Ovary (tissue), 7 donors: ENCODE measurements at regions not wholly inside any gene's neighbourhood (a gene's known extent, or its start where the extent isn't known, plus 50 kb on each side); places are given as distances from the start of the nearest gene placed in this dataset.

Experiments
- DNase-seq, 5 donors: peaks; one replicate each; pipeline ENCODE4 v3.0.0-alpha.2; 2019 to 2020
- H3K27ac ChIP-seq, 2 donors: fragments of 200-600 bp; one replicate each; pipeline versions ENCODE4 v1.5.1 to v1.8.0; 2019 to 2022
- H3K27me3 ChIP-seq: fragments of 200-600 bp; one replicate; pipeline ENCODE4 v1.8.0; 2022
- H3K36me3 ChIP-seq: fragments of 200-600 bp; sonication (generic); one replicate; pipeline ENCODE4 v1.5.1; 2019
- H3K4me1 ChIP-seq: one replicate; pipeline ENCODE4 v1.8.1; 2013; ENCODE audit warnings: mild to moderate bottlenecking, moderate library complexity; ENCODE audit not compliant: insufficient read depth
- H3K4me3 ChIP-seq: fragments of 200-600 bp; sonication (generic); one replicate; pipeline ENCODE4 v1.5.1; 2017
- H3K9me3 ChIP-seq, 2 donors: fragments of 200-600 bp in 1 of 2; sonication (generic) in 1 of 2; one replicate each; pipeline versions ENCODE4 v1.5.1 to v1.8.1; 2013 to 2019; ENCODE audit warnings: mild to moderate bottlenecking in 1 of 2, moderate library complexity in 1 of 2
- EP300 ChIP-seq: sonication (generic); formaldehyde crosslinking; IDR thresholded peaks from one replicate; pipeline ENCODE4 v1.6.1; 2017; ENCODE audit warnings: antibody characterized with exemption
- POLR2A ChIP-seq: fragments of 450-650 bp; IDR thresholded peaks from one replicate; pipeline ENCODE4 v1.6.1; 2017; ENCODE audit warnings: antibody characterized with exemption, mild to moderate bottlenecking, moderate library complexity
- WGBS, 3 donors: extraction: QIAGEN DNeasy Blood & Tissue Kit in 1 of 3; methylation state at CpG; one replicate each; pipeline versions ENCODE4 v1.1.5 to v1.1.7; 2013 to 2017; 5-methylcytosine and 5-hydroxymethylcytosine counted together
- intact Hi-C, 4 donors: fragments of 100-400 bp; cut with DNase I; formaldehyde crosslinking; loops; one replicate each; pipeline versions ENCODE4 v1.11.0 to v1.15.1; 2022 to 2023
- TF ChIP-seq, protein P1 (sequence below), 3 donors: fragments of 450-650 bp in 2 of 3; fragments of 200-600 bp in 1 of 3; IDR thresholded peaks; one replicate each; pipeline versions ENCODE4 v1.5.1 to v1.8.0; 2016 to 2022; ENCODE audit warnings: antibody characterized with exemption in 3 of 3, mild to moderate bottlenecking in 1 of 3
- donor health status: DM: no; HTN: no; CAD: no; lungs with moderate emphysema.
- donor health status: DM: no; HTN: no; CAD: no.
- donor health status: Bipolar disorder and iron deficiency.
- donor health status: DM: no; HTN: no; CAD: no.
- donor health status: DM: yes; HTN: yes; CAD: no.

- no peaks in the 10 kb centered on the region for H3K9me3 ChIP-seq
- H3K4me3 ChIP-seq: no peak overlapping the region
- TF ChIP-seq, protein P1, sequence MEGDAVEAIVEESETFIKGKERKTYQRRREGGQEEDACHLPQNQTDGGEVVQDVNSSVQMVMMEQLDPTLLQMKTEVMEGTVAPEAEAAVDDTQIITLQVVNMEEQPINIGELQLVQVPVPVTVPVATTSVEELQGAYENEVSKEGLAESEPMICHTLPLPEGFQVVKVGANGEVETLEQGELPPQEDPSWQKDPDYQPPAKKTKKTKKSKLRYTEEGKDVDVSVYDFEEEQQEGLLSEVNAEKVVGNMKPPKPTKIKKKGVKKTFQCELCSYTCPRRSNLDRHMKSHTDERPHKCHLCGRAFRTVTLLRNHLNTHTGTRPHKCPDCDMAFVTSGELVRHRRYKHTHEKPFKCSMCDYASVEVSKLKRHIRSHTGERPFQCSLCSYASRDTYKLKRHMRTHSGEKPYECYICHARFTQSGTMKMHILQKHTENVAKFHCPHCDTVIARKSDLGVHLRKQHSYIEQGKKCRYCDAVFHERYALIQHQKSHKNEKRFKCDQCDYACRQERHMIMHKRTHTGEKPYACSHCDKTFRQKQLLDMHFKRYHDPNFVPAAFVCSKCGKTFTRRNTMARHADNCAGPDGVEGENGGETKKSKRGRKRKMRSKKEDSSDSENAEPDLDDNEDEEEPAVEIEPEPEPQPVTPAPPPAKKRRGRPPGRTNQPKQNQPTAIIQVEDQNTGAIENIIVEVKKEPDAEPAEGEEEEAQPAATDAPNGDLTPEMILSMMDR (IDR thresholded peaks at IDR 0.05): no peak
- no peak for TF ChIP-seq EP300
- TF ChIP-seq POLR2A: no peak
- H3K4me1 ChIP-seq: no peaks in the 10 kb centered on the region
- H3K27me3 ChIP-seq: no peaks in the 10 kb centered on the region
- intact Hi-C loops: no loop called here
- no peak overlapping the region for H3K27ac ChIP-seq
- H3K36me3 ChIP-seq: no peaks in the 10 kb centered on the region
- 87 to 93% (median 87%) methylated on average over 1 of the region's 1 CpG for WGBS, 3 donors
- DNase-seq: no peak
Measured at GRCh38 chr3:182473191-182473710, 320.1 kb upstream of the ATP11B start.

DNA sequence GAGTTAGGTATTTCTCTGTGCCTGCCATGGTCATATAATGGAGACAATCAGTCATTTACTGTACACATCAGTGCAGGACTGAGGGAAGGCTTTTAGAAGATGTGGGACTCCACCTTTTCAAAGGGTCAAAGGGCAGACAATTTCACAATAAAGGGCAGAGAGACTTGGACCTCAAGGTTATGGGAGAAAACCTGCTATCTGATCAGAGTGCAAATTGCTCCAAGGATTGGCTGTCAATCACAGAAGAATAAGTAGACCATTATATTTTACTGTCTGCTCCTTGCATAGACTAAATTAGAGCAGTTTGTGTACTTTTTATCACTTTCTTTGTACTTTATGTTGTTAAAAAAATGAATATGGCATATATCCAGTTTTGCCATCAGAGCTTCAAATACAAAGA, 314.9 kb upstream of the ATP11B start:
- no peak overlapping the region for H3K27ac ChIP-seq
- intact Hi-C loops: no loop called here

GRCh38 chr3:182479419-182480336, 313.6 kb upstream of the ATP11B start:
- Histone ChIP-seq H3K4me3 (no peak overlapping the region), H3K4me1 (no peaks in the 10 kb centered on the region), H3K36me3 (no peaks in the 10 kb centered on the region), H3K27me3 (no peaks in the 10 kb centered on the region), H3K27ac (no peak overlapping the region), H3K9me3 (no peaks in the 10 kb centered on the region)
- no peak for TF ChIP-seq POLR2A
- TF ChIP-seq EP300: no peak
- TF ChIP-seq, protein P1 (IDR thresholded peaks at IDR 0.05): no peak
- WGBS, 3 donors: 29 to 39% (median 31%) methylated on average over 8 of the region's 8 CpGs
- intact Hi-C loops: no loop called here
- DNase-seq: no peak

More for the DNA sequence above, 314.9 kb upstream of the ATP11B start:
- DNase-seq: no peak
- TF ChIP-seq EP300 (no peak), POLR2A (no peak)
- TF ChIP-seq, protein P1 (IDR thresholded peaks at IDR 0.05): no peak
- Histone ChIP-seq H3K27me3 (no peaks in the 10 kb centered on the region), H3K4me1 (no peaks in the 10 kb centered on the region), H3K36me3 (no peaks in the 10 kb centered on the region), H3K4me3 (no peak overlapping the region), H3K9me3 (no peaks in the 10 kb centered on the region)

- intact Hi-C loops: no loop called here
- WGBS, 3 donors: 30 to 55% (median 32%) methylated on average over 5 of the region's 5 CpGs
Measured at GRCh38 chr3:182482705-182483104, 310.6 kb upstream of the ATP11B start.

More at GRCh38 chr3:182482705-182483104, 310.6 kb upstream of the ATP11B start:
- TF ChIP-seq, protein P1 (IDR thresholded peaks at IDR 0.05): no peak
- no peak for TF ChIP-seq POLR2A
- TF ChIP-seq EP300: no peak
- H3K27me3 ChIP-seq: no peaks in the 10 kb centered on the region
- H3K4me3 ChIP-seq: no peak overlapping the region
- H3K27ac ChIP-seq: no peak overlapping the region
- DNase-seq: no peak
- H3K4me1 ChIP-seq: no peaks in the 10 kb centered on the region
- H3K36me3 ChIP-seq: no peaks in the 10 kb centered on the region
- H3K9me3 ChIP-seq: no peaks in the 10 kb centered on the region
